Liver (tissue), 7 donors: ENCODE measurements at regions not wholly inside any gene's neighbourhood (a gene's known extent, or its start where the extent isn't known, plus 50 kb on each side); places are given as distances from the start of the nearest gene placed in this dataset.

Experiments used
- DNase-seq: peaks from one replicate; pipeline ENCODE4 v3.0.0-alpha.2; 2017; ENCODE audit warnings: low spot score
- H3K27ac ChIP-seq, 2 donors: one replicate each; pipeline ENCODE4 v1.7.0; 2013; ENCODE audit warnings: inconsistent platforms in 2 of 2, low read length in 2 of 2, control low read depth in 1 of 2, low read depth in 1 of 2, mild to moderate bottlenecking in 1 of 2
- H3K27me3 ChIP-seq, 4 donors: one replicate each; pipeline versions ENCODE4 v1.6.1 to v1.7.0; 2013; ENCODE audit warnings: low read length in 3 of 4, inconsistent platforms in 1 of 4, mild to moderate bottlenecking in 1 of 4, moderate library complexity in 1 of 4; ENCODE audit not compliant: control insufficient read depth in 4 of 4, insufficient read depth in 4 of 4
- H3K36me3 ChIP-seq, 4 donors: one replicate each; pipeline versions ENCODE4 v1.6.1 to v1.7.0; 2013; ENCODE audit warnings: low read length in 3 of 4, mild to moderate bottlenecking in 3 of 4, low read depth in 1 of 4, moderate library complexity in 1 of 4; ENCODE audit not compliant: control insufficient read depth in 4 of 4, insufficient read depth in 3 of 4
- H3K4me1 ChIP-seq, 4 donors: one replicate each; pipeline versions ENCODE4 v1.6.1 to v1.7.0; 2013; ENCODE audit warnings: low read length in 3 of 4, mild to moderate bottlenecking in 3 of 4, moderate library complexity in 1 of 4; ENCODE audit not compliant: control insufficient read depth in 4 of 4, insufficient read depth in 4 of 4
- H3K4me3 ChIP-seq, 3 donors: one replicate each; pipeline versions ENCODE4 v1.6.1 to v1.7.0; 2013; ENCODE audit warnings: low read length in 3 of 3, control low read depth in 1 of 3, low read depth in 1 of 3, mild to moderate bottlenecking in 1 of 3
- H3K9ac ChIP-seq, 2 donors: one replicate each; pipeline ENCODE4 v1.7.0; 2013; ENCODE audit warnings: low read length in 2 of 2, mild to moderate bottlenecking in 2 of 2, moderate library complexity in 2 of 2, control low read depth in 1 of 2, low read depth in 1 of 2
- H3K9me3 ChIP-seq, 4 donors: one replicate each; pipeline versions ENCODE4 v1.6.1 to v1.7.0; 2013; ENCODE audit warnings: low read length in 3 of 4; ENCODE audit not compliant: control insufficient read depth in 4 of 4
- EGR1 ChIP-seq, 2 donors: IDR thresholded peaks; 2 replicates each; pipeline ENCODE4 v1.6.1; 2016 to 2018; ENCODE audit warnings: antibody characterized with exemption in 2 of 2, low read depth in 2 of 2
- FOXA1 ChIP-seq: IDR thresholded peaks from 2 replicates; pipeline ENCODE4 v1.6.1; 2016; ENCODE audit warnings: antibody characterized with exemption
- FOXA2 ChIP-seq: IDR thresholded peaks from 2 replicates; pipeline ENCODE4 v1.6.1; 2016; ENCODE audit warnings: antibody characterized with exemption
- GABPA ChIP-seq, 2 donors: IDR thresholded peaks in 1 of 2; conservative IDR thresholded peaks in 1 of 2; 2 replicates each; pipeline ENCODE4 v1.6.1; 2016; ENCODE audit warnings: antibody characterized with exemption in 2 of 2, mild to moderate bottlenecking in 1 of 2, moderate library complexity in 1 of 2
- HNF4A ChIP-seq, 2 donors: conservative IDR thresholded peaks; 2 replicates each; pipeline ENCODE4 v1.6.1; 2016; ENCODE audit warnings: antibody characterized with exemption in 2 of 2, mild to moderate bottlenecking in 2 of 2
- HNF4G ChIP-seq: IDR thresholded peaks from 2 replicates; pipeline ENCODE4 v1.6.1; 2016; ENCODE audit warnings: antibody characterized with exemption
- JUND ChIP-seq, 2 donors: IDR thresholded peaks; 2 replicates each; pipeline ENCODE4 v1.6.1; 2016; ENCODE audit warnings: antibody characterized with exemption in 2 of 2
- NR2F2 ChIP-seq: IDR thresholded peaks from 2 replicates; pipeline ENCODE4 v1.6.1; 2016; ENCODE audit warnings: antibody characterized with exemption
- RAD21 ChIP-seq, 2 donors: IDR thresholded peaks; 2 replicates each; pipeline ENCODE4 v1.6.1; 2016; ENCODE audit warnings: antibody characterized with exemption in 2 of 2, mild to moderate bottlenecking in 2 of 2
- RXRA ChIP-seq, 2 donors: IDR thresholded peaks; 2 replicates each; pipeline ENCODE4 v1.6.1; 2017 to 2018; ENCODE audit warnings: antibody characterized with exemption in 2 of 2, mild to moderate bottlenecking in 1 of 2
- SP1 ChIP-seq: IDR thresholded peaks from 2 replicates; pipeline ENCODE4 v1.6.1; 2018; ENCODE audit warnings: antibody characterized with exemption, mild to moderate bottlenecking
- TAF1 ChIP-seq: conservative IDR thresholded peaks from 2 replicates; pipeline ENCODE4 v1.6.1; 2016; ENCODE audit warnings: antibody characterized with exemption, mild to moderate bottlenecking
- YY1 ChIP-seq: IDR thresholded peaks from 2 replicates; pipeline ENCODE4 v1.6.1; 2016; ENCODE audit warnings: antibody characterized with exemption, mild to moderate bottlenecking
- WGBS: extraction: QIAGEN DNeasy Blood & Tissue Kit; methylation state at CpG from one replicate; pipeline ENCODE4 v1.1.7; 2013; 5-methylcytosine and 5-hydroxymethylcytosine counted together
- TF ChIP-seq, protein P1 (sequence below): IDR thresholded peaks from 2 replicates; pipeline ENCODE4 v1.6.1; 2016; ENCODE audit warnings: antibody characterized with exemption
- TF ChIP-seq, protein P2 (sequence below): IDR thresholded peaks from 2 replicates; pipeline ENCODE4 v1.6.1; 2016; ENCODE audit warnings: antibody characterized with exemption
- TF ChIP-seq, protein P3 (sequence below): IDR thresholded peaks from 2 replicates; pipeline ENCODE4 v1.6.1; 2016; ENCODE audit warnings: antibody characterized with exemption, mild to moderate bottlenecking
- TF ChIP-seq, protein P4 (sequence below): IDR thresholded peaks from 2 replicates; pipeline ENCODE4 v1.6.1; 2016; ENCODE audit warnings: antibody characterized with exemption
- donor health status: healthy.
- donor health status: healthy.
- donor health status: healthy.
- donor health status: healthy.

DNA sequence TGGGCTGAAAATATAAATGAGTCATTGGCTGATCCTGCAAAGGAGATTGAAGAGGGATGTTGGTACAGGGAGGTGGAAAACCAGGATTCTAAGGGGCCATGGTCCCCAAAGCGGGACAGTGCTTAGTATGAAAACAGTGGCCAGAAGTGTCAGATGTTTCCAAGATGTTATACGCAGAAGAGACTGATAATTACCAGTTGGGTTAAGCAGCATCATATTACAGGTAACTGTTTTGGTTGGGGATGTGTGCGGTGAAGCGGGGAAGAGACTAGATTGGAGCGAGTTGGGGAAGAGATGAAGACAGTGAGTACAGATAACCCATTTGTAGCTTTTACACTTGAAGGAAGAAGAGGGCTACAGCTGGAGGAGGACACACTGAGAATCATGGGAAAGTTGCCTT lies 80.8 kb downstream of the PLEKHG1 start:
- Histone ChIP-seq H3K4me1 (no peaks in the 10 kb centered on the region), H3K27ac (no peak overlapping the region), H3K27me3 (no peaks in the 10 kb centered on the region), H3K9ac (no peak overlapping the region), H3K4me3 (no peak overlapping the region), H3K36me3 (no peaks in the 10 kb centered on the region), H3K9me3 (no peaks in the 10 kb centered on the region)
- 97% methylated on average over 5 of the region's 5 CpGs for WGBS
- TF ChIP-seq, protein P1, sequence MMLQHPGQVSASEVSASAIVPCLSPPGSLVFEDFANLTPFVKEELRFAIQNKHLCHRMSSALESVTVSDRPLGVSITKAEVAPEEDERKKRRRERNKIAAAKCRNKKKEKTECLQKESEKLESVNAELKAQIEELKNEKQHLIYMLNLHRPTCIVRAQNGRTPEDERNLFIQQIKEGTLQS = no peak
- no peak for TF ChIP-seq SP1
- TF ChIP-seq, protein P2, sequence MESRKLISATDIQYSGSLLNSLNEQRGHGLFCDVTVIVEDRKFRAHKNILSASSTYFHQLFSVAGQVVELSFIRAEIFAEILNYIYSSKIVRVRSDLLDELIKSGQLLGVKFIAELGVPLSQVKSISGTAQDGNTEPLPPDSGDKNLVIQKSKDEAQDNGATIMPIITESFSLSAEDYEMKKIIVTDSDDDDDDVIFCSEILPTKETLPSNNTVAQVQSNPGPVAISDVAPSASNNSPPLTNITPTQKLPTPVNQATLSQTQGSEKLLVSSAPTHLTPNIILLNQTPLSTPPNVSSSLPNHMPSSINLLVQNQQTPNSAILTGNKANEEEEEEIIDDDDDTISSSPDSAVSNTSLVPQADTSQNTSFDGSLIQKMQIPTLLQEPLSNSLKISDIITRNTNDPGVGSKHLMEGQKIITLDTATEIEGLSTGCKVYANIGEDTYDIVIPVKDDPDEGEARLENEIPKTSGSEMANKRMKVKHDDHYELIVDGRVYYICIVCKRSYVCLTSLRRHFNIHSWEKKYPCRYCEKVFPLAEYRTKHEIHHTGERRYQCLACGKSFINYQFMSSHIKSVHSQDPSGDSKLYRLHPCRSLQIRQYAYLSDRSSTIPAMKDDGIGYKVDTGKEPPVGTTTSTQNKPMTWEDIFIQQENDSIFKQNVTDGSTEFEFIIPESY = no peak
- no peak for TF ChIP-seq JUND (IDR thresholded peaks at IDR 0.05)
- no peak for TF ChIP-seq HNF4G
- TF ChIP-seq, protein P3, sequence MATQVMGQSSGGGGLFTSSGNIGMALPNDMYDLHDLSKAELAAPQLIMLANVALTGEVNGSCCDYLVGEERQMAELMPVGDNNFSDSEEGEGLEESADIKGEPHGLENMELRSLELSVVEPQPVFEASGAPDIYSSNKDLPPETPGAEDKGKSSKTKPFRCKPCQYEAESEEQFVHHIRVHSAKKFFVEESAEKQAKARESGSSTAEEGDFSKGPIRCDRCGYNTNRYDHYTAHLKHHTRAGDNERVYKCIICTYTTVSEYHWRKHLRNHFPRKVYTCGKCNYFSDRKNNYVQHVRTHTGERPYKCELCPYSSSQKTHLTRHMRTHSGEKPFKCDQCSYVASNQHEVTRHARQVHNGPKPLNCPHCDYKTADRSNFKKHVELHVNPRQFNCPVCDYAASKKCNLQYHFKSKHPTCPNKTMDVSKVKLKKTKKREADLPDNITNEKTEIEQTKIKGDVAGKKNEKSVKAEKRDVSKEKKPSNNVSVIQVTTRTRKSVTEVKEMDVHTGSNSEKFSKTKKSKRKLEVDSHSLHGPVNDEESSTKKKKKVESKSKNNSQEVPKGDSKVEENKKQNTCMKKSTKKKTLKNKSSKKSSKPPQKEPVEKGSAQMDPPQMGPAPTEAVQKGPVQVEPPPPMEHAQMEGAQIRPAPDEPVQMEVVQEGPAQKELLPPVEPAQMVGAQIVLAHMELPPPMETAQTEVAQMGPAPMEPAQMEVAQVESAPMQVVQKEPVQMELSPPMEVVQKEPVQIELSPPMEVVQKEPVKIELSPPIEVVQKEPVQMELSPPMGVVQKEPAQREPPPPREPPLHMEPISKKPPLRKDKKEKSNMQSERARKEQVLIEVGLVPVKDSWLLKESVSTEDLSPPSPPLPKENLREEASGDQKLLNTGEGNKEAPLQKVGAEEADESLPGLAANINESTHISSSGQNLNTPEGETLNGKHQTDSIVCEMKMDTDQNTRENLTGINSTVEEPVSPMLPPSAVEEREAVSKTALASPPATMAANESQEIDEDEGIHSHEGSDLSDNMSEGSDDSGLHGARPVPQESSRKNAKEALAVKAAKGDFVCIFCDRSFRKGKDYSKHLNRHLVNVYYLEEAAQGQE = no peak
- no peak for TF ChIP-seq FOXA2
- no peak for TF ChIP-seq HNF4A (conservative IDR thresholded peaks at IDR 0.05)
- TF ChIP-seq TAF1 = no peak
- no peak for TF ChIP-seq NR2F2
- TF ChIP-seq YY1 = no peak
- TF ChIP-seq RAD21 (IDR thresholded peaks at IDR 0.05) = no peak
- no peak for DNase-seq

DNA sequence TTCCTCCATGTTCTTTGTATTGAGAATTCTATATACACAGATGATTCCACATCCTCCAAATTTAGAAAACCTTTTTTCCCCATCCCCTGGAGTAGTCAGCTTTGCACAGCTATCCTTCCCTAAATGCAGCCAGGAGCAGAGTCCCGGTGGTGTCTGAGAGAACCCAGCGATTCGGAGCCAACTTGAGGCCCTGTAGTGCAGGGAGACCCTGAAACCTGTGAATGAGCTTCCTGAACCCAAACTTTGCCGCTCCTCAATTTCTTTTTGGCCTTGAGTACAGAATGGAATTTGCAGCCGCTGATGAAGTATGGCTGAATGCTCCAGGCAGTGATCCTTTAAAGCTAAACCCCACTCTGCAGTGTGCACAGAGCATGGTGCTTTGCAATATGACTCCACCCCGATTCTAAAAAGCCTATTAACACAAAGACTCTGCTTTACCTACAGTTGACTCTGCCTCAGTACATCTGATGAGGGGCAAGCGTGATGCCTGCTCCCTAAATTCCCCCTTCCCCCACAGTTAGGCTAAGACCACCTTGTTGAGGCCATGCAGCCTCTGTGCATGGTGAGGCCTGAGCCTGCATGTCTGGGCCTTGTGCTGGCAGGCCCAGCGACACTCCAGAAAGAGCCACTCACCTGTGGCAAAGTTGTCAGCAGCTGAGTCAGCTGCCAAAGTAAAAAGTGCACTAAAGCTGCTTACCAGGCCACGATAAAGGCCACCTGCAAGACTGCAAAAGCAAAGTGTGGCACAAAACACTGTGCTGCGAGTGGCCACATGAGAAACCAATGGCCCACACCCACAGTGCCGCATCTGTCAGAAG lies 82.1 kb downstream of the PLEKHG1 start:
- no peak overlapping the region for H3K4me3 ChIP-seq
- DNase-seq = no peak
- no peaks in the 10 kb centered on the region for H3K4me1 ChIP-seq
- TF ChIP-seq NR2F2 (no peak), GABPA (IDR thresholded peaks at IDR 0.05 in 1 of 2, conservative IDR thresholded peaks at IDR 0.05 in 1 of 2) (no peak), FOXA2 (no peak), TAF1 (no peak), JUND (IDR thresholded peaks at IDR 0.05) (no peak), RXRA (IDR thresholded peaks at IDR 0.05) (no peak), HNF4A (conservative IDR thresholded peaks at IDR 0.05) (no peak), EGR1 (IDR thresholded peaks at IDR 0.05; ENCODE audit: low read depth in 2 of 2) (no peak), FOXA1 (no peak)
- TF ChIP-seq, protein P2 = no peak
- TF ChIP-seq, protein P1 = no peak
- TF ChIP-seq, protein P4, sequence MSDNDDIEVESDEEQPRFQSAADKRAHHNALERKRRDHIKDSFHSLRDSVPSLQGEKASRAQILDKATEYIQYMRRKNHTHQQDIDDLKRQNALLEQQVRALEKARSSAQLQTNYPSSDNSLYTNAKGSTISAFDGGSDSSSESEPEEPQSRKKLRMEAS = no peak
- no peak overlapping the region for H3K9ac ChIP-seq
- no peaks in the 10 kb centered on the region for H3K27me3 ChIP-seq
- no peaks in the 10 kb centered on the region for H3K36me3 ChIP-seq
- no peaks in the 10 kb centered on the region for H3K9me3 ChIP-seq
- H3K27ac ChIP-seq = peak overlapping the region in 1 of 2 donors; percentile 31
- WGBS = 95% methylated on average over 11 of the region's 11 CpGs
